CD14-positive monocyte (primary cell): ENCODE measurements at regions not wholly inside any gene's neighbourhood (a gene's known extent, or its start where the extent isn't known, plus 50 kb on each side); places are given as distances from the start of the nearest gene placed in this dataset.

Source experiments
- DNase-seq, 3 donors: peaks; one replicate each; pipeline ENCODE4 v3.0.0-alpha.2; 2011 to 2022
- H2AFZ ChIP-seq: 2 replicates; pipeline ENCODE4 v1.6.0; 2012; ENCODE audit warnings: mild to moderate bottlenecking, low read depth, low read length, inconsistent platforms; ENCODE audit not compliant: insufficient read depth, poor library complexity, severe bottlenecking
- H3K27ac ChIP-seq, 2 donors: 1 replicate in 1 of 2; 2 replicates in 1 of 2; pipeline ENCODE4 v1.5.1; 2012 to 2013; ENCODE audit warnings: low read length in 2 of 2, control low read depth in 1 of 2, inconsistent platforms in 1 of 2, low read depth in 1 of 2, mild to moderate bottlenecking in 1 of 2
- H3K27me3 ChIP-seq, 2 donors: one replicate each; pipeline versions ENCODE4 v1.6.0 to v1.6.1; 2011 to 2013; ENCODE audit warnings: low read length in 2 of 2; ENCODE audit not compliant: control insufficient read depth in 2 of 2, insufficient read depth in 2 of 2
- H3K36me3 ChIP-seq, 2 donors: replicated peaks in 1 of 2; 1 replicate in 1 of 2; 2 replicates in 1 of 2; pipeline versions ENCODE4 v1.5.1 to v1.6.1; 2012 to 2013; ENCODE audit warnings: low read length in 2 of 2, control low read depth in 1 of 2, inconsistent platforms in 1 of 2, mild to moderate bottlenecking in 1 of 2; ENCODE audit not compliant: insufficient read depth in 2 of 2, control insufficient read depth in 1 of 2
- H3K4me1 ChIP-seq, 2 donors: 1 replicate in 1 of 2; 2 replicates in 1 of 2; pipeline versions ENCODE4 v1.5.1 to v1.6.1; 2012 to 2013; ENCODE audit warnings: low read length in 2 of 2, control low read depth in 1 of 2, inconsistent platforms in 1 of 2, mild to moderate bottlenecking in 1 of 2, moderate library complexity in 1 of 2; ENCODE audit not compliant: insufficient read depth in 2 of 2, control insufficient read depth in 1 of 2
- H3K4me2 ChIP-seq: replicated peaks from 2 replicates; pipeline ENCODE3; 2012; ENCODE audit warnings: low read length, moderate library complexity, mild to moderate bottlenecking; ENCODE audit not compliant: poor library complexity, severe bottlenecking; ENCODE audit errors: extremely low read depth
- H3K4me3 ChIP-seq, 3 experiments: fragments of 200-600 bp in 1 of 3; sonication (generic) in 1 of 3; replicated peaks in 1 of 3; 1 replicate in 2 of 3; 2 replicates in 1 of 3; pipeline ENCODE4 v1.5.1; 2011 to 2013; ENCODE audit warnings: low read length in 3 of 3, mild to moderate bottlenecking in 3 of 3, control low read depth in 2 of 3, low read depth in 2 of 3, inconsistent platforms in 1 of 3, moderate library complexity in 1 of 3
- H3K79me2 ChIP-seq: 2 replicates; pipeline ENCODE4 v1.6.0; 2012; ENCODE audit warnings: mild to moderate bottlenecking, control low read depth, inconsistent platforms, low read length, moderate library complexity; ENCODE audit not compliant: insufficient read depth
- H3K9ac ChIP-seq: 2 replicates; pipeline ENCODE4 v1.6.0; 2017; ENCODE audit warnings: low read length, mild to moderate bottlenecking; ENCODE audit not compliant: insufficient read depth, poor library complexity, severe bottlenecking
- H3K9me3 ChIP-seq, 2 donors: replicated peaks in 1 of 2; 1 replicate in 1 of 2; 2 replicates in 1 of 2; pipeline versions ENCODE4 v1.5.1 to v1.6.1; 2012 to 2013; ENCODE audit warnings: low read length in 2 of 2, control low read depth in 1 of 2; ENCODE audit not compliant: control insufficient read depth in 1 of 2, insufficient read depth in 1 of 2
- H4K20me1 ChIP-seq: 2 replicates; pipeline ENCODE4 v1.6.0; 2012; ENCODE audit warnings: mild to moderate bottlenecking, low read length, control low read depth, moderate library complexity; ENCODE audit not compliant: insufficient read depth
- H3K27ac Mint-ChIP-seq, 7 donors: one replicate each; pipeline ENCODE4 v1.8.0; 2020; ENCODE audit warnings: mild to moderate bottlenecking in 7 of 7, mixed read lengths in 7 of 7, moderate library complexity in 6 of 7, inconsistent platforms in 2 of 7
- H3K27me3 Mint-ChIP-seq, 3 donors: one replicate each; pipeline ENCODE4 v1.8.0; 2021 to 2022; ENCODE audit warnings: low read depth in 3 of 3, mild to moderate bottlenecking in 3 of 3, mixed read lengths in 3 of 3, moderate library complexity in 3 of 3, inconsistent platforms in 1 of 3
- H3K36me3 Mint-ChIP-seq, 2 donors: one replicate each; pipeline ENCODE4 v1.8.0; 2020; ENCODE audit warnings: mixed read lengths in 2 of 2, inconsistent platforms in 1 of 2, mild to moderate bottlenecking in 1 of 2
- H3K4me1 Mint-ChIP-seq: one replicate; pipeline ENCODE4 v1.8.0; 2020; ENCODE audit warnings: mild to moderate bottlenecking, mixed read lengths
- H3K4me3 Mint-ChIP-seq, 2 donors: one replicate each; pipeline ENCODE4 v1.8.0; 2020; ENCODE audit warnings: mild to moderate bottlenecking in 2 of 2, mixed read lengths in 2 of 2, moderate library complexity in 1 of 2
- H3K9me3 Mint-ChIP-seq, 7 donors: one replicate each; pipeline ENCODE4 v1.8.0; 2020 to 2022; ENCODE audit warnings: mixed read lengths in 7 of 7, mild to moderate bottlenecking in 6 of 7, moderate library complexity in 6 of 7, inconsistent platforms in 2 of 7
- WGBS: methylation state at CpG from one replicate; pipeline ENCODE4 v1.1.5; 2013; ENCODE audit warnings: missing lambda C conversion rate; ENCODE audit not compliant: insufficient coverage; 5-methylcytosine and 5-hydroxymethylcytosine counted together
- intact Hi-C, 2 donors: fragments of 100-400 bp; cut with micrococcal nuclease; formaldehyde crosslinking; loops; one replicate each; pipeline versions ENCODE4 v1.15.0 to v1.15.1; 2023
- TF ChIP-seq, protein P1 (sequence below): fragments of 200-600 bp; IDR thresholded peaks from one replicate; pipeline ENCODE4 v1.8.0; 2022; ENCODE audit warnings: antibody characterized with exemption, mild to moderate bottlenecking

DNA sequence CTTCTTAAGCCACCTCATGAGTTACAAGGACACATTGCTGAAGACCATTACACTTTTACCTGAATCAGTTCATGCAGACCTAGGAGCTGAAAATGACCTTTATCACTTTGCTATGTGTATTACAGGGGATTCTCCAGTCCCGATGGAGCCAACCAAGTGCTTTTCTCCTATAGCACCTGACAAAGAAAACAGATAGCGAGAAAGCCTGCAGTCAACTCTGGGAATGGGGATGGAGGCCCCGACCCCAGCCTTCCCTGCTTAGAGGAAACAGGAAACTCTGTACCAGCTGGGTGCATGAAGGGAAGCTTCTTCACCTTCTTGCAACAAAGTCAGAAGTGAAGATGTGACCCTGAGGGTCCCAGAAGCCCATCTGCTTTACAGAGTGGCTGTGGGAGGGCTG, 168.3 kb upstream of the SEMA6D start:
- Histone ChIP-seq H3K27ac (no peak overlapping the region), H3K4me1 (no peaks in the 10 kb centered on the region), H3K4me2 (no peak overlapping the region), H3K79me2 (no peaks in the 10 kb centered on the region), H3K27me3 (peaks cover 5 to 6% of the 10 kb centered on the region in 2 donors), H3K9me3 (no peaks in the 10 kb centered on the region), H3K36me3 (no peaks in the 10 kb centered on the region), H3K9ac (no peak overlapping the region), H3K4me3 (no peak overlapping the region), H2AFZ (no peak overlapping the region), H4K20me1 (no peaks in the 10 kb centered on the region)
- Mint-ChIP-seq H3K4me3 (no peak overlapping the region), H3K27me3 (peaks cover 3 to 13% (median 3%) of the 10 kb centered on the region in 3 donors), H3K9me3 (peaks cover 0 to 3% (median 0%) of the 10 kb centered on the region in 7 donors), H3K4me1 (no peaks in the 10 kb centered on the region), H3K27ac (no peak overlapping the region), H3K36me3 (no peaks in the 10 kb centered on the region)
- TF ChIP-seq, protein P1, sequence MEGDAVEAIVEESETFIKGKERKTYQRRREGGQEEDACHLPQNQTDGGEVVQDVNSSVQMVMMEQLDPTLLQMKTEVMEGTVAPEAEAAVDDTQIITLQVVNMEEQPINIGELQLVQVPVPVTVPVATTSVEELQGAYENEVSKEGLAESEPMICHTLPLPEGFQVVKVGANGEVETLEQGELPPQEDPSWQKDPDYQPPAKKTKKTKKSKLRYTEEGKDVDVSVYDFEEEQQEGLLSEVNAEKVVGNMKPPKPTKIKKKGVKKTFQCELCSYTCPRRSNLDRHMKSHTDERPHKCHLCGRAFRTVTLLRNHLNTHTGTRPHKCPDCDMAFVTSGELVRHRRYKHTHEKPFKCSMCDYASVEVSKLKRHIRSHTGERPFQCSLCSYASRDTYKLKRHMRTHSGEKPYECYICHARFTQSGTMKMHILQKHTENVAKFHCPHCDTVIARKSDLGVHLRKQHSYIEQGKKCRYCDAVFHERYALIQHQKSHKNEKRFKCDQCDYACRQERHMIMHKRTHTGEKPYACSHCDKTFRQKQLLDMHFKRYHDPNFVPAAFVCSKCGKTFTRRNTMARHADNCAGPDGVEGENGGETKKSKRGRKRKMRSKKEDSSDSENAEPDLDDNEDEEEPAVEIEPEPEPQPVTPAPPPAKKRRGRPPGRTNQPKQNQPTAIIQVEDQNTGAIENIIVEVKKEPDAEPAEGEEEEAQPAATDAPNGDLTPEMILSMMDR, result no peak
- intact Hi-C loops, result no loop called here
- no peak for DNase-seq
- WGBS, result no CpG with 5 or more reads among the region's 3 CpGs

DNA sequence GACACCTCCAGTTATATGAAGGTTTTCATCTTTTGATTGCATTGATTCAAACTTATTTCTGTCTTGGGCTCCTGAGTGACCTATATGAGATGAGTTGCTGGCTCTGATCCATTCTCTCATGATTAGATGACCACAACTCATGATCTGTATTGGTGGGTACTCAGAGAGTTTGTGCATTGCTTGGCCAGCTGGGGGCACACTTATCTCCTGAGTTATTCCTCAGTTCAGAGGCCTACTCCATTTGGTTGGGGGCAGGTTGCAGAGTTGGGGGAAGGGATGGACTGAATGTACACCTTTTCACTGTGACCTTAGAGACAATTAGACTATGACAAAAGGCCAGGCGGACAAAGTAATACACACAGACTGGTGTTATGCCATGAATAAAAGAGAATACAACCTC, 166.2 kb upstream of the SEMA6D start:
- H3K27me3 Mint-ChIP-seq, result peaks cover 5 to 10% (median 5%) of the 10 kb centered on the region in 3 donors
- intact Hi-C loops, result no loop called here
- 100% methylated on average over 1 of the region's 1 CpG for WGBS
- H3K4me3 Mint-ChIP-seq, result no peak overlapping the region
- no peak overlapping the region for H2AFZ ChIP-seq
- H3K4me1 Mint-ChIP-seq, result no peaks in the 10 kb centered on the region
- no peak overlapping the region for H3K27ac Mint-ChIP-seq
- TF ChIP-seq, protein P1, result no peak
- no peak overlapping the region for H3K4me2 ChIP-seq
- no peaks in the 10 kb centered on the region for H4K20me1 ChIP-seq
- no peak overlapping the region for H3K9ac ChIP-seq
- H3K9me3 ChIP-seq, result no peaks in the 10 kb centered on the region
- H3K27ac ChIP-seq, result no peak overlapping the region
- no peak for DNase-seq
- no peaks in the 10 kb centered on the region for H3K79me2 ChIP-seq
- no peaks in the 10 kb centered on the region for H3K36me3 ChIP-seq
- peaks cover 2 to 5% of the 10 kb centered on the region in 2 donors for H3K27me3 ChIP-seq
- H3K9me3 Mint-ChIP-seq, result no peaks in the 10 kb centered on the region
- no peaks in the 10 kb centered on the region for H3K4me1 ChIP-seq
- H3K36me3 Mint-ChIP-seq, result no peaks in the 10 kb centered on the region
- no peak overlapping the region for H3K4me3 ChIP-seq
